Small intestine (tissue), 7 donors: ENCODE measurements at regions not wholly inside any gene's neighbourhood (a gene's known extent, or its start where the extent isn't known, plus 50 kb on each side); places are given as distances from the start of the nearest gene placed in this dataset.

ENCODE experiments used
- DNase-seq, 2 donors: peaks; one replicate each; pipeline versions ENCODE4 v3.0.0 to v3.0.0-alpha.2; 2013
- FAIRE-seq: peaks from 2 replicates; lab custom pipeline; 2012; peaks lifted over from hg19 to GRCh38; lab: Jason Lieb, UNC
- H3K27ac ChIP-seq, 3 donors: one replicate each; pipeline ENCODE4 v1.5.1; 2013; ENCODE audit warnings: low read length in 2 of 3, mild to moderate bottlenecking in 2 of 3, control low read depth in 1 of 3, inconsistent platforms in 1 of 3, low read depth in 1 of 3, moderate library complexity in 1 of 3
- H3K27me3 ChIP-seq, 3 donors: one replicate each; pipeline ENCODE4 v1.6.1; 2013; ENCODE audit warnings: low read length in 3 of 3, inconsistent platforms in 1 of 3; ENCODE audit not compliant: control insufficient read depth in 3 of 3, insufficient read depth in 3 of 3
- H3K36me3 ChIP-seq, 3 donors: one replicate each; pipeline ENCODE4 v1.6.1; 2013; ENCODE audit warnings: low read length in 3 of 3, inconsistent platforms in 1 of 3, low read depth in 1 of 3, mild to moderate bottlenecking in 1 of 3, moderate library complexity in 1 of 3; ENCODE audit not compliant: control insufficient read depth in 3 of 3, insufficient read depth in 2 of 3
- H3K4me1 ChIP-seq, 3 donors: one replicate each; pipeline ENCODE4 v1.6.1; 2013; ENCODE audit warnings: low read length in 2 of 3, inconsistent platforms in 1 of 3, low read depth in 1 of 3, mild to moderate bottlenecking in 1 of 3, moderate library complexity in 1 of 3; ENCODE audit not compliant: control insufficient read depth in 3 of 3, insufficient read depth in 2 of 3
- H3K4me3 ChIP-seq, 3 donors: one replicate each; pipeline ENCODE4 v1.5.1; 2013; ENCODE audit warnings: low read length in 3 of 3, control low read depth in 1 of 3, inconsistent platforms in 1 of 3, low read depth in 1 of 3, mild to moderate bottlenecking in 1 of 3, moderate library complexity in 1 of 3
- H3K9me3 ChIP-seq, 2 donors: one replicate each; pipeline ENCODE4 v1.6.1; 2013; ENCODE audit warnings: low read depth in 1 of 2, low read length in 1 of 2; ENCODE audit not compliant: control insufficient read depth in 2 of 2, insufficient read depth in 1 of 2
- donor health status: healthy with polysubstance abuse.
- donor health status: control.
- donor health status: control.
- donor health status: Bipolar disorder and iron deficiency.
- donor health status: healthy.

- Histone ChIP-seq H3K27me3 (no peaks in the 10 kb centered on the region), H3K4me1 (no peaks in the 10 kb centered on the region), H3K4me3 (no peak overlapping the region), H3K36me3 (no peaks in the 10 kb centered on the region), H3K27ac (no peak overlapping the region), H3K9me3 (no peaks in the 10 kb centered on the region)
- DNase-seq (no peak), FAIRE-seq (no peak)
These were observed 904.5 kb downstream of the GRIK2 start for GRCh38 chr6:102298051-102298450.
